ENCODE measurements at regions not wholly inside any gene's neighbourhood (a gene's known extent, or its start where the extent isn't known, plus 50 kb on each side); places are given as distances from the start of the nearest gene placed in this dataset.

DNA sequence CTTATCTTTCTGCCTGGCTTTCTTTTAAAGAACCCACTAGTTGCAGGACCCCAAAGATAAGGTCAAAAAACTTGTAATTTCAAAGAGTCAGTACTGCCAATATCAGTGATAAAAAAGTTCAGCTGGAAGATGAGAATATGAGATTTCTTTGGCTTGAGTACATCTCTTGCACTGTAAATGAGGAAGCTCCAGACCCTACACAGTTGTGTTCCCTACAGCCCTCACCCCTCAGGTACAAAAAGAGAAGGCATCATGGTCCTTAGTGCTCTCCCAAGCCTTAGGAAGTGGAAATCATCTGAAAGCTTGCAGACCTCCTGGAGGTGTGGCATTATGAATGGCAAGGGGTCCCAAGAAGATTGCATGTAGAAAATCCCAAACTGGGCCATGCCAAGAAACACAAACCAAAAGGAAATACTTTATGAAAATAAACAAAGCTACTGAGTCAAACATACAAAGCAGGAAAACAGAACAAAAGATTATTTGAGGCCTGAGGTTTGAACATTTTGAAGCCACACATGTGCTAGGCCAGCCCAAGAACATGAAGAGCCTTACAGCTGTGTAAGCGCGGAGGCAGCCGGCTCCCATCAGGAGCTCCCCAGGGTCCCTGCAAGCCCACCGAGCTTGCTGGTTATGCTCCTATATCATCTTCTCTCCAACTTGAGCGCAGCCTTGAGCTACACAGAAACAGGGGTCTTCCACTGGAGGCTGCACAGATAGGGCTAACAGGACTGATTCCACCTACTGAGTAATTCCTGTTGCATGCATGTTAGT is 217.0 kb downstream of the OSR1 start:
- no peak for TF ChIP-seq POLR2A (IDR thresholded peaks at IDR 0.05)
- TF ChIP-seq CTCF (IDR thresholded peaks at IDR 0.05 in 4 of 5, conservative IDR thresholded peaks at IDR 0.05 in 1 of 5): no peak
